ENCODE measurements at regions not wholly inside any gene's neighbourhood (a gene's known extent, or its start where the extent isn't known, plus 50 kb on each side); places are given as distances from the start of the nearest gene placed in this dataset.

DNA sequence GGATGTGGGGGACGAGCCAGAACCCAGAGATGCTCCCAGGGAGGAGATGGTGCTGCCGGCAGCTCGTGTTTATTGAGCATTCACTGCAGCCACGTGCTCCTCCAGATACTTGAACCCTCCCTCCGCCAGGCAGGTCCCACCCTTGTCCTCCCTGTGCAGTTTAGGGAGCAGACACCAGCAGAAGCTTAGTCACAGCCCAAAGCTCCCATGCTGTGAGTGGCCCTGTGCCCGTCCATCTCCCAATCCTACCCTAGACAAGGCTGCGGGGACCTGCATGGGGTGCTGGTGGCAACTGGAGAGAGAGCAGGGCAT lies 176.5 kb upstream of the COPS8 start:
- Histone ChIP-seq H3K4me3 (ENCODE audit: insufficient read depth, low read length) (no peak overlapping the region), H3K27me3 (ENCODE audit: insufficient read depth, low read length) (peaks cover 10% of the 10 kb centered on the region), H3K4me2 (ENCODE audit: insufficient read depth, low read length) (no peak overlapping the region), H3K9me3 (ENCODE audit: low read depth, low read length) (no peaks in the 10 kb centered on the region), H3K79me2 (ENCODE audit: insufficient read depth, low read length) (no peaks in the 10 kb centered on the region), H3K27ac (ENCODE audit: low read depth, low read length) (no peak overlapping the region), H3K4me1 (ENCODE audit: insufficient read depth, low read length) (no peaks in the 10 kb centered on the region), H2AFZ (ENCODE audit: low read length) (no peak overlapping the region), H3K36me3 (ENCODE audit: insufficient read depth, low read length) (no peaks in the 10 kb centered on the region), H4K20me1 (ENCODE audit: insufficient read depth, low read length) (no peaks in the 10 kb centered on the region)
- DNase-seq (ENCODE audit: insufficient read length, low spot score, missing footprints), result no peak
- TF ChIP-seq, protein P1, sequence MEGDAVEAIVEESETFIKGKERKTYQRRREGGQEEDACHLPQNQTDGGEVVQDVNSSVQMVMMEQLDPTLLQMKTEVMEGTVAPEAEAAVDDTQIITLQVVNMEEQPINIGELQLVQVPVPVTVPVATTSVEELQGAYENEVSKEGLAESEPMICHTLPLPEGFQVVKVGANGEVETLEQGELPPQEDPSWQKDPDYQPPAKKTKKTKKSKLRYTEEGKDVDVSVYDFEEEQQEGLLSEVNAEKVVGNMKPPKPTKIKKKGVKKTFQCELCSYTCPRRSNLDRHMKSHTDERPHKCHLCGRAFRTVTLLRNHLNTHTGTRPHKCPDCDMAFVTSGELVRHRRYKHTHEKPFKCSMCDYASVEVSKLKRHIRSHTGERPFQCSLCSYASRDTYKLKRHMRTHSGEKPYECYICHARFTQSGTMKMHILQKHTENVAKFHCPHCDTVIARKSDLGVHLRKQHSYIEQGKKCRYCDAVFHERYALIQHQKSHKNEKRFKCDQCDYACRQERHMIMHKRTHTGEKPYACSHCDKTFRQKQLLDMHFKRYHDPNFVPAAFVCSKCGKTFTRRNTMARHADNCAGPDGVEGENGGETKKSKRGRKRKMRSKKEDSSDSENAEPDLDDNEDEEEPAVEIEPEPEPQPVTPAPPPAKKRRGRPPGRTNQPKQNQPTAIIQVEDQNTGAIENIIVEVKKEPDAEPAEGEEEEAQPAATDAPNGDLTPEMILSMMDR (IDR thresholded peaks at IDR 0.05; ENCODE audit: extremely low read depth, low read depth, low read length), result no peak

GRCh38 chr2:236909802-236910201 lies 175.9 kb upstream of the COPS8 start:
- Histone ChIP-seq H3K79me2 (ENCODE audit: insufficient read depth, low read length) (no peaks in the 10 kb centered on the region), H3K27me3 (ENCODE audit: insufficient read depth, low read length) (peaks cover 6% of the 10 kb centered on the region), H3K4me2 (ENCODE audit: insufficient read depth, low read length) (no peak overlapping the region)

DNA sequence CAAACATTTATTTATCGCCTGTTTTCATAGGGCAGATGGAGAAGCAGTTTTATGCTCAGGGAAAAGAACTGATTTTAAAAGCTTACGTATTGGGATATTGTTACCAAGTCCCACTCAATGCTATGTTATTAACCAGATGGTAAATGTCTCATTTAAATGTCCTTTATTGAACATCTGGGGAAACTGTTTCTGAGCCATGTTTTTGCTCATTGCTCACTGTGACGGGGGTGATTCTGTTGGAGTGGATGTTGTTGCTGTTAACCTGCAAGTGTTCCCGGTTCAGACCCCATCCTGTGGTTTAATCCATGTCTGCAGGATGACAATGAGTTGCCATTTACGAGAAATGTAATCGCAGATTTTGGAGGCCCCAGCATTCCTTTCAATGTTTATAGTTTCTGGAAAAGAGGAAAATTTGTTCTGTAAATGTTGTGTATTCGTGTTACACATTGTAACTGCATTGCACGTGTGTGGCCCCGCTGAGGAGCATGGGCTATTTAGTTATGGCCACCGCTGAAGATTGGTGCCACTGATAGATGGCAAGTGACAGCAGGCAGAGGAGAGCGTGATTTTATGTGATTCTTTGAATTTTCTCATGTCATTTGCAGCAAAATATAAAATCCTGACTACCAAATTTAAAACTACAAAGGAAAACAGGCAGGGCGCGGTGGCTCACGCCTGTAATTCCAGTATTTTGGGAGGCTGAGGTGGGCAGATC lies 174.8 kb upstream of the COPS8 start:
- Histone ChIP-seq H3K4me3 (ENCODE audit: insufficient read depth, low read length) (no peak overlapping the region), H4K20me1 (ENCODE audit: insufficient read depth, low read length) (no peaks in the 10 kb centered on the region), H3K36me3 (ENCODE audit: insufficient read depth, low read length) (no peaks in the 10 kb centered on the region), H3K4me1 (ENCODE audit: insufficient read depth, low read length) (no peaks in the 10 kb centered on the region), H3K27ac (ENCODE audit: low read depth, low read length) (no peak overlapping the region), H3K79me2 (ENCODE audit: insufficient read depth, low read length) (no peaks in the 10 kb centered on the region), H2AFZ (ENCODE audit: low read length) (no peak overlapping the region), H3K9me3 (ENCODE audit: low read depth, low read length) (no peaks in the 10 kb centered on the region), H3K4me2 (ENCODE audit: insufficient read depth, low read length) (no peak overlapping the region), H3K27me3 (ENCODE audit: insufficient read depth, low read length) (peaks cover 2% of the 10 kb centered on the region)
- TF ChIP-seq, protein P1 (IDR thresholded peaks at IDR 0.05; ENCODE audit: extremely low read depth, low read depth, low read length), result no peak
- DNase-seq (ENCODE audit: insufficient read length, low spot score, missing footprints), result no peak

More at GRCh38 chr2:236909802-236910201, 175.9 kb upstream of the COPS8 start:
- Histone ChIP-seq H2AFZ (ENCODE audit: low read length) (no peak overlapping the region), H3K4me1 (ENCODE audit: insufficient read depth, low read length) (no peaks in the 10 kb centered on the region), H3K27ac (ENCODE audit: low read depth, low read length) (no peak overlapping the region), H3K9me3 (ENCODE audit: low read depth, low read length) (no peaks in the 10 kb centered on the region), H4K20me1 (ENCODE audit: insufficient read depth, low read length) (no peaks in the 10 kb centered on the region), H3K36me3 (ENCODE audit: insufficient read depth, low read length) (no peaks in the 10 kb centered on the region), H3K4me3 (ENCODE audit: insufficient read depth, low read length) (no peak overlapping the region)
- DNase-seq (ENCODE audit: insufficient read length, low spot score, missing footprints), result no peak
- TF ChIP-seq, protein P1 (IDR thresholded peaks at IDR 0.05; ENCODE audit: extremely low read depth, low read depth, low read length), result no peak

- H3K4me1 ChIP-seq (ENCODE audit: insufficient read depth, low read length), result no peaks in the 10 kb centered on the region
- no peaks in the 10 kb centered on the region for H3K79me2 ChIP-seq (ENCODE audit: insufficient read depth, low read length)
- TF ChIP-seq, protein P1 (IDR thresholded peaks at IDR 0.05; ENCODE audit: extremely low read depth, low read depth, low read length), result no peak
- no peaks in the 10 kb centered on the region for H3K9me3 ChIP-seq (ENCODE audit: low read depth, low read length)
- H3K4me3 ChIP-seq (ENCODE audit: insufficient read depth, low read length), result no peak overlapping the region
- H3K27me3 ChIP-seq (ENCODE audit: insufficient read depth, low read length), result no peaks in the 10 kb centered on the region
- no peaks in the 10 kb centered on the region for H4K20me1 ChIP-seq (ENCODE audit: insufficient read depth, low read length)
- no peak overlapping the region for H2AFZ ChIP-seq (ENCODE audit: low read length)
- H3K36me3 ChIP-seq (ENCODE audit: insufficient read depth, low read length), result no peaks in the 10 kb centered on the region
- no peak overlapping the region for H3K4me2 ChIP-seq (ENCODE audit: insufficient read depth, low read length)
- no peak for DNase-seq (ENCODE audit: insufficient read length, low spot score, missing footprints)
- no peak overlapping the region for H3K27ac ChIP-seq (ENCODE audit: low read depth, low read length)
Observed at GRCh38 chr2:236912326-236913120, 173.2 kb upstream of the COPS8 start.
